Skeletal muscle satellite cell (primary cell): ENCODE measurements at regions not wholly inside any gene's neighbourhood (a gene's known extent, or its start where the extent isn't known, plus 50 kb on each side); places are given as distances from the start of the nearest gene placed in this dataset. TPM values are rescaled to one million over a fixed set of nuclear protein-coding genes. Genes with fewer than 3 reads are reported as not detected.

Source experiments
- small RNA-seq: library from RNA; depleted of rRNA; stranded (forward); fragments of <200 nt; gene quantifications from one replicate; pipeline ENCODE3, GENCODE V24; 2012

Small RNAs in the stretch of these regions (small RNA-seq; reads per million reads assigned to genes)
- gene RF00096 = not detected
